CD14-positive monocyte (primary cell): ENCODE measurements at regions not wholly inside any gene's neighbourhood (a gene's known extent, or its start where the extent isn't known, plus 50 kb on each side); places are given as distances from the start of the nearest gene placed in this dataset.

ENCODE experiments used
- DNase-seq, 3 donors: peaks; one replicate each; pipeline ENCODE4 v3.0.0-alpha.2; 2011 to 2022
- H2AFZ ChIP-seq: 2 replicates; pipeline ENCODE4 v1.6.0; 2012; ENCODE audit warnings: mild to moderate bottlenecking, low read depth, low read length, inconsistent platforms; ENCODE audit not compliant: insufficient read depth, poor library complexity, severe bottlenecking
- H3K27ac ChIP-seq, 2 donors: 1 replicate in 1 of 2; 2 replicates in 1 of 2; pipeline ENCODE4 v1.5.1; 2012 to 2013; ENCODE audit warnings: low read length in 2 of 2, control low read depth in 1 of 2, inconsistent platforms in 1 of 2, low read depth in 1 of 2, mild to moderate bottlenecking in 1 of 2
- H3K27me3 ChIP-seq, 2 donors: one replicate each; pipeline versions ENCODE4 v1.6.0 to v1.6.1; 2011 to 2013; ENCODE audit warnings: low read length in 2 of 2; ENCODE audit not compliant: control insufficient read depth in 2 of 2, insufficient read depth in 2 of 2
- H3K36me3 ChIP-seq, 2 donors: replicated peaks in 1 of 2; 1 replicate in 1 of 2; 2 replicates in 1 of 2; pipeline versions ENCODE4 v1.5.1 to v1.6.1; 2012 to 2013; ENCODE audit warnings: low read length in 2 of 2, control low read depth in 1 of 2, inconsistent platforms in 1 of 2, mild to moderate bottlenecking in 1 of 2; ENCODE audit not compliant: insufficient read depth in 2 of 2, control insufficient read depth in 1 of 2
- H3K4me1 ChIP-seq, 2 donors: 1 replicate in 1 of 2; 2 replicates in 1 of 2; pipeline versions ENCODE4 v1.5.1 to v1.6.1; 2012 to 2013; ENCODE audit warnings: low read length in 2 of 2, control low read depth in 1 of 2, inconsistent platforms in 1 of 2, mild to moderate bottlenecking in 1 of 2, moderate library complexity in 1 of 2; ENCODE audit not compliant: insufficient read depth in 2 of 2, control insufficient read depth in 1 of 2
- H3K4me2 ChIP-seq: replicated peaks from 2 replicates; pipeline ENCODE3; 2012; ENCODE audit warnings: low read length, moderate library complexity, mild to moderate bottlenecking; ENCODE audit not compliant: poor library complexity, severe bottlenecking; ENCODE audit errors: extremely low read depth
- H3K4me3 ChIP-seq, 3 experiments: fragments of 200-600 bp in 1 of 3; sonication (generic) in 1 of 3; replicated peaks in 1 of 3; 1 replicate in 2 of 3; 2 replicates in 1 of 3; pipeline ENCODE4 v1.5.1; 2011 to 2013; ENCODE audit warnings: low read length in 3 of 3, mild to moderate bottlenecking in 3 of 3, control low read depth in 2 of 3, low read depth in 2 of 3, inconsistent platforms in 1 of 3, moderate library complexity in 1 of 3
- H3K79me2 ChIP-seq: 2 replicates; pipeline ENCODE4 v1.6.0; 2012; ENCODE audit warnings: mild to moderate bottlenecking, control low read depth, inconsistent platforms, low read length, moderate library complexity; ENCODE audit not compliant: insufficient read depth
- H3K9ac ChIP-seq: 2 replicates; pipeline ENCODE4 v1.6.0; 2017; ENCODE audit warnings: low read length, mild to moderate bottlenecking; ENCODE audit not compliant: insufficient read depth, poor library complexity, severe bottlenecking
- H3K9me3 ChIP-seq, 2 donors: replicated peaks in 1 of 2; 1 replicate in 1 of 2; 2 replicates in 1 of 2; pipeline versions ENCODE4 v1.5.1 to v1.6.1; 2012 to 2013; ENCODE audit warnings: low read length in 2 of 2, control low read depth in 1 of 2; ENCODE audit not compliant: control insufficient read depth in 1 of 2, insufficient read depth in 1 of 2
- H4K20me1 ChIP-seq: 2 replicates; pipeline ENCODE4 v1.6.0; 2012; ENCODE audit warnings: mild to moderate bottlenecking, low read length, control low read depth, moderate library complexity; ENCODE audit not compliant: insufficient read depth
- H3K27ac Mint-ChIP-seq, 7 donors: one replicate each; pipeline ENCODE4 v1.8.0; 2020; ENCODE audit warnings: mild to moderate bottlenecking in 7 of 7, mixed read lengths in 7 of 7, moderate library complexity in 6 of 7, inconsistent platforms in 2 of 7
- H3K27me3 Mint-ChIP-seq, 3 donors: one replicate each; pipeline ENCODE4 v1.8.0; 2021 to 2022; ENCODE audit warnings: low read depth in 3 of 3, mild to moderate bottlenecking in 3 of 3, mixed read lengths in 3 of 3, moderate library complexity in 3 of 3, inconsistent platforms in 1 of 3
- H3K36me3 Mint-ChIP-seq, 2 donors: one replicate each; pipeline ENCODE4 v1.8.0; 2020; ENCODE audit warnings: mixed read lengths in 2 of 2, inconsistent platforms in 1 of 2, mild to moderate bottlenecking in 1 of 2
- H3K4me1 Mint-ChIP-seq: one replicate; pipeline ENCODE4 v1.8.0; 2020; ENCODE audit warnings: mild to moderate bottlenecking, mixed read lengths
- H3K4me3 Mint-ChIP-seq, 2 donors: one replicate each; pipeline ENCODE4 v1.8.0; 2020; ENCODE audit warnings: mild to moderate bottlenecking in 2 of 2, mixed read lengths in 2 of 2, moderate library complexity in 1 of 2
- H3K9me3 Mint-ChIP-seq, 7 donors: one replicate each; pipeline ENCODE4 v1.8.0; 2020 to 2022; ENCODE audit warnings: mixed read lengths in 7 of 7, mild to moderate bottlenecking in 6 of 7, moderate library complexity in 6 of 7, inconsistent platforms in 2 of 7
- CTCF ChIP-seq: fragments of 200-600 bp; IDR thresholded peaks from one replicate; pipeline ENCODE4 v1.8.0; 2022; ENCODE audit warnings: antibody characterized with exemption, mild to moderate bottlenecking
- WGBS: methylation state at CpG from one replicate; pipeline ENCODE4 v1.1.5; 2013; ENCODE audit warnings: missing lambda C conversion rate; ENCODE audit not compliant: insufficient coverage; 5-methylcytosine and 5-hydroxymethylcytosine counted together
- intact Hi-C, 2 donors: fragments of 100-400 bp; cut with micrococcal nuclease; formaldehyde crosslinking; loops; one replicate each; pipeline versions ENCODE4 v1.15.0 to v1.15.1; 2023

GRCh38 chr6:37103169-37104039, 66.5 kb upstream of the PIM1 start:
- WGBS = 0% methylated on average over 2 of the region's 10 CpGs
- H3K9me3 ChIP-seq = no peaks in the 10 kb centered on the region
- intact Hi-C loops = loop anchor here (2.0 to 10.0 kb wide), 2 partner anchors 61 to 69 kb away; no protein-coding TSS in a partner anchor
- Mint-ChIP-seq H3K27me3 (peaks cover 0 to 2% (median 1%) of the 10 kb centered on the region in 3 donors), H3K4me1 (peaks cover 55% of the 10 kb centered on the region), H3K4me3 (peak overlapping the region; percentile 72 to 86), H3K27ac (peak overlapping the region; percentile 92 to 97 (median 95)), H3K9me3 (peaks cover 0 to 5% (median 0%) of the 10 kb centered on the region in 7 donors), H3K36me3 (peaks cover 3% of the 10 kb centered on the region in 2 donors)
- H3K27ac ChIP-seq = peak overlapping the region; percentile 90 to 93
- H3K79me2 ChIP-seq = no peaks in the 10 kb centered on the region
- DNase-seq = peak in 2 of 3 donors; percentile 31 to 46
- H3K4me2 ChIP-seq = peak overlapping the region; percentile 65
- H2AFZ ChIP-seq = peak overlapping the region; percentile 28
- H4K20me1 ChIP-seq = no peaks in the 10 kb centered on the region
- no peaks in the 10 kb centered on the region for H3K27me3 ChIP-seq
- peak overlapping the region; percentile 2 to 68 (median 35) for H3K4me3 ChIP-seq
- no peaks in the 10 kb centered on the region for H3K36me3 ChIP-seq
- peaks cover 40 to 58% of the 10 kb centered on the region in 2 donors for H3K4me1 ChIP-seq
- no peak for TF ChIP-seq CTCF
- peak overlapping the region; percentile 73 for H3K9ac ChIP-seq

- H3K4me1 Mint-ChIP-seq = peaks cover 43% of the 10 kb centered on the region
Observed at GRCh38 chr6:37104824-37105147, 65.2 kb upstream of the PIM1 start.

More at GRCh38 chr6:37104824-37105147, 65.2 kb upstream of the PIM1 start:
- Histone ChIP-seq H3K9me3 (no peaks in the 10 kb centered on the region), H3K79me2 (no peaks in the 10 kb centered on the region), H3K4me1 (peaks cover 31 to 45% of the 10 kb centered on the region in 2 donors), H3K4me2 (no peak overlapping the region), H3K27ac (no peak overlapping the region), H3K9ac (no peak overlapping the region), H2AFZ (no peak overlapping the region), H3K27me3 (no peaks in the 10 kb centered on the region), H4K20me1 (no peaks in the 10 kb centered on the region), H3K4me3 (no peak overlapping the region), H3K36me3 (no peaks in the 10 kb centered on the region)
- Mint-ChIP-seq H3K27ac (peak overlapping the region in 1 of 7 donors; percentile 95), H3K36me3 (peaks cover 0 to 3% of the 10 kb centered on the region in 2 donors), H3K4me3 (no peak overlapping the region), H3K9me3 (peaks cover 0 to 5% (median 0%) of the 10 kb centered on the region in 7 donors), H3K27me3 (peaks cover 0 to 2% (median 1%) of the 10 kb centered on the region in 3 donors)
- no peak for TF ChIP-seq CTCF
- intact Hi-C loops = loop anchor here in 1 of 2 donors (10.0 kb wide), 1 partner anchor 60 kb away; no protein-coding TSS in a partner anchor
- no CpG with 5 or more reads among the region's 2 CpGs for WGBS
- DNase-seq = no peak
